ENCODE measurements at regions not wholly inside any gene's neighbourhood (a gene's known extent, or its start where the extent isn't known, plus 50 kb on each side); places are given as distances from the start of the nearest gene placed in this dataset.

DNA sequence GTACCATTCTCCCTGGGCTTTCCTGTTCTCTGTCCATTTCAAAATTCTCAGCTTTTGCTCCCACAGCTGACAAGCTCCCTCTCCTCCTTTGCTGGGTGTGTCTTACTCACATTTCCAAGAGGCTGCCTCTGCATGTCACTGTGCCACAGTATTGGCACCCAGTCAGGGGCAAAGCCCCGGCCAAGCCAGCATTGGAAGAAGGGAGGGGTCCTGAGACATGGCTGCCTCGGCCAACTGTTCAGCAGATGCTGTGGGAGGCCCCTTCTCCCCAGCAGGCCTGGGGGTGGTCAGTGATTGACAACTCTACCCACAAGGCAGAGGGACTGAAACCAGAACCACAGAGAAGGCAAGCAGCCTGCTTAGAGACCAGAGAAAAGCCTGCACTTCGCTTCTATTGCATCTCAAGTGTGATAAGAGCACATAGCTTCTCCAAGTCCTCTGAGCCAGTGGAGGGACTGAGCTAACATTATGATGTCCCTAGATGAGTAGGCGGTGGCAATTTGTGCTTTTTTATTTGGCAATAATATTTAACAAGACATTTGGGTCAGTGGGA lies 294.1 kb downstream of the SIPA1L2 start:
- TF ChIP-seq TCF12 (IDR thresholded peaks at IDR 0.05; ENCODE audit: low read depth) (no peak), EP300 (IDR thresholded peaks at IDR 0.05; ENCODE audit: borderline replicate concordance) (no peak), CEBPB (IDR thresholded peaks at IDR 0.05) (no peak), MAX (IDR thresholded peaks at IDR 0.05) (no peak), EGR1 (IDR thresholded peaks at IDR 0.05) (no peak), TEAD4 (IDR thresholded peaks at IDR 0.05) (no peak)
- TF ChIP-seq, protein P1, sequence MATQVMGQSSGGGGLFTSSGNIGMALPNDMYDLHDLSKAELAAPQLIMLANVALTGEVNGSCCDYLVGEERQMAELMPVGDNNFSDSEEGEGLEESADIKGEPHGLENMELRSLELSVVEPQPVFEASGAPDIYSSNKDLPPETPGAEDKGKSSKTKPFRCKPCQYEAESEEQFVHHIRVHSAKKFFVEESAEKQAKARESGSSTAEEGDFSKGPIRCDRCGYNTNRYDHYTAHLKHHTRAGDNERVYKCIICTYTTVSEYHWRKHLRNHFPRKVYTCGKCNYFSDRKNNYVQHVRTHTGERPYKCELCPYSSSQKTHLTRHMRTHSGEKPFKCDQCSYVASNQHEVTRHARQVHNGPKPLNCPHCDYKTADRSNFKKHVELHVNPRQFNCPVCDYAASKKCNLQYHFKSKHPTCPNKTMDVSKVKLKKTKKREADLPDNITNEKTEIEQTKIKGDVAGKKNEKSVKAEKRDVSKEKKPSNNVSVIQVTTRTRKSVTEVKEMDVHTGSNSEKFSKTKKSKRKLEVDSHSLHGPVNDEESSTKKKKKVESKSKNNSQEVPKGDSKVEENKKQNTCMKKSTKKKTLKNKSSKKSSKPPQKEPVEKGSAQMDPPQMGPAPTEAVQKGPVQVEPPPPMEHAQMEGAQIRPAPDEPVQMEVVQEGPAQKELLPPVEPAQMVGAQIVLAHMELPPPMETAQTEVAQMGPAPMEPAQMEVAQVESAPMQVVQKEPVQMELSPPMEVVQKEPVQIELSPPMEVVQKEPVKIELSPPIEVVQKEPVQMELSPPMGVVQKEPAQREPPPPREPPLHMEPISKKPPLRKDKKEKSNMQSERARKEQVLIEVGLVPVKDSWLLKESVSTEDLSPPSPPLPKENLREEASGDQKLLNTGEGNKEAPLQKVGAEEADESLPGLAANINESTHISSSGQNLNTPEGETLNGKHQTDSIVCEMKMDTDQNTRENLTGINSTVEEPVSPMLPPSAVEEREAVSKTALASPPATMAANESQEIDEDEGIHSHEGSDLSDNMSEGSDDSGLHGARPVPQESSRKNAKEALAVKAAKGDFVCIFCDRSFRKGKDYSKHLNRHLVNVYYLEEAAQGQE (IDR thresholded peaks at IDR 0.05; ENCODE audit: low read depth): no peak
